ENCODE measurements at regions not wholly inside any gene's neighbourhood (a gene's known extent, or its start where the extent isn't known, plus 50 kb on each side); places are given as distances from the start of the nearest gene placed in this dataset.
"Not testable (repeated sequence)": the region's sequence is repeated elsewhere in the genome, so short reads cannot be mapped to it uniquely, and the experiment has no call there.

DNA sequence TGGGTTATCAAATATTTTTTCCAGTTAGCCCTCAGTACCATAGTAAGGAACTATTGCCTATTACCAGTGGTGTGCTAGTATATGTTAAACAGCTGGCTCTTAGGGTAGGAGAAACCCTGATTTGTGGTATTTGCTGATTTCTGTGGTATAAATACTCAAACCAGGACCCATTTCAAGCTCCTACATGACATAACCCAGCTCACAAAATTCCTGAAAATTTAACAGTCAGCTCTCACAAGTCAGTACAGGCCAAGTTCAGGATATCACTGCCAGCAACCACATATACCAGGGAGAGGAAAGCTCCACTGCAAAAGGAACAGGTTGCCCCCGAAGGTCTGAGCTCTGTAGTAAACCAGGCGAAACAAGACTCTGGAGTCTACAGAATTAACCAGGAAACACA lies 315.3 kb downstream of the NOVA1 start:
- no peak for DNase-seq (ENCODE audit: low spot score)
- H3K4me3 ChIP-seq, result no peak overlapping the region
- no peaks in the 10 kb centered on the region for H3K9me2 ChIP-seq (replicated peaks; ENCODE audit: insufficient read depth)
- TF ChIP-seq, protein P1, sequence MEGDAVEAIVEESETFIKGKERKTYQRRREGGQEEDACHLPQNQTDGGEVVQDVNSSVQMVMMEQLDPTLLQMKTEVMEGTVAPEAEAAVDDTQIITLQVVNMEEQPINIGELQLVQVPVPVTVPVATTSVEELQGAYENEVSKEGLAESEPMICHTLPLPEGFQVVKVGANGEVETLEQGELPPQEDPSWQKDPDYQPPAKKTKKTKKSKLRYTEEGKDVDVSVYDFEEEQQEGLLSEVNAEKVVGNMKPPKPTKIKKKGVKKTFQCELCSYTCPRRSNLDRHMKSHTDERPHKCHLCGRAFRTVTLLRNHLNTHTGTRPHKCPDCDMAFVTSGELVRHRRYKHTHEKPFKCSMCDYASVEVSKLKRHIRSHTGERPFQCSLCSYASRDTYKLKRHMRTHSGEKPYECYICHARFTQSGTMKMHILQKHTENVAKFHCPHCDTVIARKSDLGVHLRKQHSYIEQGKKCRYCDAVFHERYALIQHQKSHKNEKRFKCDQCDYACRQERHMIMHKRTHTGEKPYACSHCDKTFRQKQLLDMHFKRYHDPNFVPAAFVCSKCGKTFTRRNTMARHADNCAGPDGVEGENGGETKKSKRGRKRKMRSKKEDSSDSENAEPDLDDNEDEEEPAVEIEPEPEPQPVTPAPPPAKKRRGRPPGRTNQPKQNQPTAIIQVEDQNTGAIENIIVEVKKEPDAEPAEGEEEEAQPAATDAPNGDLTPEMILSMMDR (IDR thresholded peaks at IDR 0.05; ENCODE audit: poor library complexity), result no peak
- TF ChIP-seq EZH2 (IDR thresholded peaks at IDR 0.05; ENCODE audit: borderline replicate concordance), result no peak
- no peak for TF ChIP-seq EZH2phosphoT487 (IDR thresholded peaks at IDR 0.05; ENCODE audit: low read depth, severe bottlenecking, unreplicated experiment)
- H2AFZ ChIP-seq, result no peak overlapping the region
- H3K4me1 ChIP-seq (ENCODE audit: insufficient read depth), result peaks cover 7% of the 10 kb centered on the region
- no peaks in the 10 kb centered on the region for H3K36me3 ChIP-seq (replicated peaks; ENCODE audit: insufficient read depth, low read depth)
- no peak overlapping the region for H3K27ac ChIP-seq
- WGBS (ENCODE audit: low lambda C conversion rate, missing lambda C conversion rate), result 66% methylated on average over 2 of the region's 2 CpGs
- no peak overlapping the region for H3K4me2 ChIP-seq
- no peaks in the 10 kb centered on the region for H3K27me3 ChIP-seq
- no peaks in the 10 kb centered on the region for H4K20me1 ChIP-seq (ENCODE audit: insufficient read depth, poor library complexity, severe bottlenecking)
- no peaks in the 10 kb centered on the region for H3K9me3 ChIP-seq (ENCODE audit: low read depth)
- H3K79me2 ChIP-seq, result no peaks in the 10 kb centered on the region

DNA sequence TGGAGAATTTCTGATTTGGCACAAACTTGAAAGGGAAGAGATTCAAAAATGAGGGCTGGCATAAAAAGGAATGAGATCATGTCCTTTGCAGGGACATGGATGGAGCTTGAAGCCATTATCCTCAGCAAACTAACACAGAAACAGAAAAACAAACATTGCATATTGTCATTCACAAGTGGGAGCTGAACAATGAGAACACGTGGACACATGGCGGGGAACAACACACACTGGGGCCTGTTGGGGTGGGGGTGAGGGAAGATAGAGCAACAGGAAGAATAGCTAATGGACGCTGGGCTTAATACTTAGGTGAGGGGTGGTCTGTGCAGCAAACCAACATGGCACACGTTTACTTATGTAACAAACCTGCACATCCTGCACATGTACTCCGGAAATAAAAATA lies 315.8 kb downstream of the NOVA1 start:
- H3K4me1 ChIP-seq (ENCODE audit: insufficient read depth); H3K9me3 ChIP-seq (ENCODE audit: low read depth); H4K20me1 ChIP-seq (ENCODE audit: insufficient read depth, poor library complexity, severe bottlenecking); H3K27ac ChIP-seq; H3K4me3 ChIP-seq; DNase-seq (ENCODE audit: low spot score); H3K36me3 ChIP-seq (replicated peaks; ENCODE audit: insufficient read depth, low read depth); H2AFZ ChIP-seq; H3K4me2 ChIP-seq; H3K27me3 ChIP-seq; H3K79me2 ChIP-seq; H3K9me2 ChIP-seq (replicated peaks; ENCODE audit: insufficient read depth): not testable (repeated sequence)
- 76% methylated on average over 5 of the region's 5 CpGs for WGBS (ENCODE audit: low lambda C conversion rate, missing lambda C conversion rate)

DNA sequence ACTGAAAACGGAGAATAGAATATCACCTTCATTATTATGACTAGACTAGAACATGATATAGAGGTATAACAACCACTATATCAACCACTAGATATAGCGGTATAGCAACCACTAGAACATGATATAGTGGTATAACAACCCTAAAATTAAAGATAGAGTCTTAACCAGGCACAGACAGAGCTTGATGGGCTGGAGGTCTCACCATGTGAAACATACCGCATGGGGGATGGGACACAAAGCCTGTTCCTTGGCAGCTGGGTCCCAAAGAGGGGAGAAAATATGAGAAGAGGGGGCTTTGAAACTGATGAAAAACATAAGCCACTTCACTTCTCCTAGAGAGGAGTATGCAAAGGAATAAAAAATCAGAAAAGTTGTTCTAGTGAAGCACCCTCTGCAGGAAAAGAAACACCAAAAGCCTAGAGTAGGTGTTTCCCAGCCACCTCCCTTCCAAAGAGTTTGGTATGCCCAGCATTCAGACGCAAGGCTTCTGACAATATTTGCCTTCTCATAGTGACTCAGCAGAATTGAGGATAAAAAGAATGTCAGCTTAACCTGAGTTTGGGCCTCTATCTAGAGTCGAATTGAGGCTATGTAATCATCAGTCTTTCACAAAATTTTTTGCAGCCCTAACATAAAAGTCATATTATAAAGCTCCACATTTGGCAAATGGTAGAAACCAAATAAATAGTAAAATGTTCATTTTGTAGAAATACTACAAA lies 316.4 kb downstream of the NOVA1 start:
- Histone ChIP-seq H3K27me3 (no peaks in the 10 kb centered on the region), H4K20me1 (ENCODE audit: insufficient read depth, poor library complexity, severe bottlenecking) (no peaks in the 10 kb centered on the region), H2AFZ (no peak overlapping the region), H3K36me3 (replicated peaks; ENCODE audit: insufficient read depth, low read depth) (no peaks in the 10 kb centered on the region), H3K4me1 (ENCODE audit: insufficient read depth) (peaks cover 7% of the 10 kb centered on the region), H3K9me3 (ENCODE audit: low read depth) (no peaks in the 10 kb centered on the region), H3K9me2 (replicated peaks; ENCODE audit: insufficient read depth) (no peaks in the 10 kb centered on the region), H3K79me2 (no peaks in the 10 kb centered on the region), H3K27ac (no peak overlapping the region), H3K4me3 (no peak overlapping the region), H3K4me2 (no peak overlapping the region)
- DNase-seq (ENCODE audit: low spot score), result peak; percentile 37
- TF ChIP-seq EZH2phosphoT487 (IDR thresholded peaks at IDR 0.05; ENCODE audit: low read depth, severe bottlenecking, unreplicated experiment) (no peak), EZH2 (IDR thresholded peaks at IDR 0.05; ENCODE audit: borderline replicate concordance) (no peak)
- TF ChIP-seq, protein P1 (IDR thresholded peaks at IDR 0.05; ENCODE audit: poor library complexity), result no peak
- 74% methylated on average over 5 of the region's 5 CpGs for WGBS (ENCODE audit: low lambda C conversion rate, missing lambda C conversion rate)

DNA sequence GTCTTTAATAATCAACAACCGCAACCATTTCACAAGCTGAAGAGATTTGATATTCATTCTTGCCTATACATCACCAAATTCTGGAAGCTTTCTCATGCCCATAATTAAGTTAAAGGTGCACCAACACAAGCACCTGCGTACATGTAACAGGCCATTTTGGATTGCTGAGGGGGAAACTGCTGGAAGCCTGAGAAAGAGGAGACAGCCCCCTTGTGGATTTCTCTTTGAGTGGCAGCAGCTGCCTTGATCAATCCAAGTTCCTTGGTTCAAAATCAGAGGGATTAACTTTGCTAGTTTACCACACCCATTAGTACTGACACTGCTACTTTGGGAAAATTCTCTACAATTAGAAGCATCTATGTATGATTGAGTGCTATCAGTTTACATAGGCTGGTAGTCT lies 321.1 kb downstream of the NOVA1 start:
- WGBS (ENCODE audit: low lambda C conversion rate, missing lambda C conversion rate), result 72% methylated on average over 2 of the region's 2 CpGs
- peak; percentile 7 for DNase-seq (ENCODE audit: low spot score)
- Histone ChIP-seq H3K4me3 (no peak overlapping the region), H3K79me2 (no peaks in the 10 kb centered on the region), H3K27ac (no peak overlapping the region), H3K4me2 (no peak overlapping the region), H3K9me2 (replicated peaks; ENCODE audit: insufficient read depth) (no peaks in the 10 kb centered on the region), H3K27me3 (no peaks in the 10 kb centered on the region), H3K4me1 (ENCODE audit: insufficient read depth) (peaks cover 6% of the 10 kb centered on the region), H2AFZ (no peak overlapping the region), H3K36me3 (replicated peaks; ENCODE audit: insufficient read depth, low read depth) (no peaks in the 10 kb centered on the region), H3K9me3 (ENCODE audit: low read depth) (no peaks in the 10 kb centered on the region), H4K20me1 (ENCODE audit: insufficient read depth, poor library complexity, severe bottlenecking) (no peaks in the 10 kb centered on the region)
- TF ChIP-seq, protein P1 (IDR thresholded peaks at IDR 0.05; ENCODE audit: poor library complexity), result peak; percentile 26
- TF ChIP-seq EZH2 (IDR thresholded peaks at IDR 0.05; ENCODE audit: borderline replicate concordance) (no peak), EZH2phosphoT487 (IDR thresholded peaks at IDR 0.05; ENCODE audit: low read depth, severe bottlenecking, unreplicated experiment) (no peak)

Data from hepatocyte (in vitro differentiated cells).